HEK293 (cell line): ENCODE measurements at regions not wholly inside any gene's neighbourhood (a gene's known extent, or its start where the extent isn't known, plus 50 kb on each side); places are given as distances from the start of the nearest gene placed in this dataset.

Experiments
- CTCF ChIA-PET: fragments of 350-600 bp; formaldehyde crosslinking; extraction: SDS; loops from one replicate; lab custom pipeline; 2021; ENCODE audit warnings: antibody characterized with exemption; lab: Yijun Ruan, JAX
- POLR2A ChIA-PET: fragments of 300-600 bp; formaldehyde crosslinking; extraction: SDS; loops from one replicate; lab custom pipeline; 2020; ENCODE audit warnings: antibody characterized with exemption, inconsistent platforms; lab: Yijun Ruan, JAX
- H3K27ac ChIP-seq: fragments of 200-500 bp; sonication (Bioruptor generic); 2 replicates; pipeline ENCODE4 v1.5.1; 2014; ENCODE audit warnings: low read depth, low read length, control low read depth, inconsistent platforms; ENCODE audit errors: extremely low read depth
- H3K36me3 ChIP-seq, 2 experiments: fragments of 200-500 bp in 1 of 2; sonication (Bioruptor generic) in 1 of 2; 1 replicate in 1 of 2; 2 replicates in 1 of 2; pipeline ENCODE4 v1.5.1; 2014 to 2017; ENCODE audit warnings: inconsistent platforms in 2 of 2, low read length in 2 of 2; ENCODE audit not compliant: control insufficient read depth in 2 of 2, insufficient read depth in 1 of 2
- H3K4me1 ChIP-seq: fragments of 200-500 bp; sonication (Bioruptor generic); 2 replicates; pipeline ENCODE4 v1.5.1; 2014; ENCODE audit warnings: mild to moderate bottlenecking, low read length, inconsistent platforms; ENCODE audit not compliant: control insufficient read depth, insufficient read depth
- H3K4me3 ChIP-seq: 2 replicates; pipeline ENCODE4 v1.5.1; 2011; ENCODE audit warnings: low read depth, mild to moderate bottlenecking, control low read depth, low read length, moderate library complexity
- H3K9me3 ChIP-seq: fragments of 200-500 bp; sonication (Bioruptor generic); 2 replicates; pipeline ENCODE4 v1.5.1; 2014; ENCODE audit warnings: low read depth, low read length, inconsistent platforms; ENCODE audit not compliant: control insufficient read depth, insufficient read depth
- GLIS1 ChIP-seq: fragments of 450-650 bp; formaldehyde crosslinking; IDR thresholded peaks from 2 replicates; pipeline ENCODE4 v1.5.1; 2016; ENCODE audit warnings: missing biosample characterization, missing genetic modification characterization
- SP7 ChIP-seq: fragments of 450-650 bp; formaldehyde crosslinking; IDR thresholded peaks from 2 replicates; pipeline ENCODE4 v1.5.1; 2016; ENCODE audit warnings: missing biosample characterization, missing genetic modification characterization
- ZBTB11 ChIP-seq: fragments of 450-650 bp; formaldehyde crosslinking; conservative IDR thresholded peaks from 2 replicates; pipeline ENCODE4 v1.5.1; 2016; ENCODE audit warnings: low read depth, missing biosample characterization, missing genetic modification characterization
- ZFP37 ChIP-seq: fragments of 450-650 bp; formaldehyde crosslinking; IDR thresholded peaks from 2 replicates; pipeline ENCODE4 v1.5.1; 2016; ENCODE audit warnings: missing biosample characterization, missing genetic modification characterization
- ZNF146 ChIP-seq: fragments of 450-650 bp; formaldehyde crosslinking; IDR thresholded peaks from 2 replicates; pipeline ENCODE4 v1.5.1; 2016; ENCODE audit warnings: missing biosample characterization, missing genetic modification characterization
- ZNF157 ChIP-seq: fragments of 450-650 bp; formaldehyde crosslinking; IDR thresholded peaks from 2 replicates; pipeline ENCODE4 v1.5.1; 2016; ENCODE audit warnings: missing biosample characterization, missing genetic modification characterization
- ZNF169 ChIP-seq: fragments of 450-650 bp; formaldehyde crosslinking; IDR thresholded peaks from 2 replicates; pipeline ENCODE4 v1.5.1; 2016; ENCODE audit warnings: missing biosample characterization, missing genetic modification characterization
- ZNF19 ChIP-seq: fragments of 450-650 bp; formaldehyde crosslinking; IDR thresholded peaks from 2 replicates; pipeline ENCODE4; 2016; ENCODE audit warnings: missing biosample characterization, missing genetic modification characterization, low read depth
- ZNF202 ChIP-seq: fragments of 450-650 bp; formaldehyde crosslinking; IDR thresholded peaks from 2 replicates; pipeline ENCODE4 v1.5.1; 2016; ENCODE audit warnings: missing biosample characterization, missing genetic modification characterization, borderline replicate concordance
- ZNF214 ChIP-seq: fragments of 450-650 bp; formaldehyde crosslinking; IDR thresholded peaks from 2 replicates; pipeline ENCODE4 v1.5.1; 2017; ENCODE audit warnings: missing biosample characterization, mild to moderate bottlenecking, missing genetic modification characterization, borderline replicate concordance
- ZNF404 ChIP-seq: fragments of 450-650 bp; formaldehyde crosslinking; IDR thresholded peaks from 2 replicates; pipeline ENCODE4 v1.5.1; 2017; ENCODE audit warnings: missing biosample characterization, missing genetic modification characterization
- ZNF549 ChIP-seq: fragments of 450-650 bp; IDR thresholded peaks from 2 replicates; pipeline ENCODE4 v1.5.1; 2018; ENCODE audit warnings: missing biosample characterization, missing genetic modification characterization, mild to moderate bottlenecking, inconsistent platforms, moderate library complexity
- ZNF585B ChIP-seq: fragments of 450-650 bp; formaldehyde crosslinking; IDR thresholded peaks from 2 replicates; pipeline ENCODE4 v1.5.1; 2016; ENCODE audit warnings: missing biosample characterization, missing genetic modification characterization
- ZNF670 ChIP-seq: fragments of 450-650 bp; formaldehyde crosslinking; IDR thresholded peaks from 2 replicates; pipeline ENCODE4 v1.5.1; 2016; ENCODE audit warnings: missing biosample characterization, missing genetic modification characterization, low read depth
- ZNF791 ChIP-seq: fragments of 450-650 bp; formaldehyde crosslinking; IDR thresholded peaks from 2 replicates; pipeline ENCODE4 v1.5.1; 2016; ENCODE audit warnings: missing biosample characterization, missing genetic modification characterization
- TF ChIP-seq, protein P1 (sequence below): fragments of 450-650 bp; formaldehyde crosslinking; IDR thresholded peaks from 2 replicates; pipeline ENCODE4 v1.5.1; 2016; ENCODE audit warnings: missing biosample characterization, missing genetic modification characterization, borderline replicate concordance

DNA sequence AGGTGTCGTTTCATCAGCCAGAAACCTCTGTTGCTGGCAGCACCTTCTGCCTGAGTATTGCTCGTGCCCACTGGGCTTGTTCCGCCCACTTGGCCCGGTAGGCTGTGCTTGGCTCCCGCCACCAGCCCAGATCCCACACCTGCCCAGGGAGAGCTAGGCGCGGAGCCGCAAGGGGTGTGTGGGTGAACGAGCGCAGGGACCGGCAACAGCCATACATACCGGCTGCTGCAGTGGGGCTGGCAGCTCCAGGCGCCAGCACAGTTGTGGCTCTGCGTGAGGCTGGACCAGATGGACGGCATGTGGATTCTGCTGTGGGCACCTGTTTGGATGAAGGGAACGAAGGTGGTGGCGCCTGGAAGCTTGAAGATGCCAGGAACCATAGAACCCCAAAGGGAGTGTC is 331.5 kb upstream of the MCTP2 start (continued):
- TF ChIP-seq, protein P1, sequence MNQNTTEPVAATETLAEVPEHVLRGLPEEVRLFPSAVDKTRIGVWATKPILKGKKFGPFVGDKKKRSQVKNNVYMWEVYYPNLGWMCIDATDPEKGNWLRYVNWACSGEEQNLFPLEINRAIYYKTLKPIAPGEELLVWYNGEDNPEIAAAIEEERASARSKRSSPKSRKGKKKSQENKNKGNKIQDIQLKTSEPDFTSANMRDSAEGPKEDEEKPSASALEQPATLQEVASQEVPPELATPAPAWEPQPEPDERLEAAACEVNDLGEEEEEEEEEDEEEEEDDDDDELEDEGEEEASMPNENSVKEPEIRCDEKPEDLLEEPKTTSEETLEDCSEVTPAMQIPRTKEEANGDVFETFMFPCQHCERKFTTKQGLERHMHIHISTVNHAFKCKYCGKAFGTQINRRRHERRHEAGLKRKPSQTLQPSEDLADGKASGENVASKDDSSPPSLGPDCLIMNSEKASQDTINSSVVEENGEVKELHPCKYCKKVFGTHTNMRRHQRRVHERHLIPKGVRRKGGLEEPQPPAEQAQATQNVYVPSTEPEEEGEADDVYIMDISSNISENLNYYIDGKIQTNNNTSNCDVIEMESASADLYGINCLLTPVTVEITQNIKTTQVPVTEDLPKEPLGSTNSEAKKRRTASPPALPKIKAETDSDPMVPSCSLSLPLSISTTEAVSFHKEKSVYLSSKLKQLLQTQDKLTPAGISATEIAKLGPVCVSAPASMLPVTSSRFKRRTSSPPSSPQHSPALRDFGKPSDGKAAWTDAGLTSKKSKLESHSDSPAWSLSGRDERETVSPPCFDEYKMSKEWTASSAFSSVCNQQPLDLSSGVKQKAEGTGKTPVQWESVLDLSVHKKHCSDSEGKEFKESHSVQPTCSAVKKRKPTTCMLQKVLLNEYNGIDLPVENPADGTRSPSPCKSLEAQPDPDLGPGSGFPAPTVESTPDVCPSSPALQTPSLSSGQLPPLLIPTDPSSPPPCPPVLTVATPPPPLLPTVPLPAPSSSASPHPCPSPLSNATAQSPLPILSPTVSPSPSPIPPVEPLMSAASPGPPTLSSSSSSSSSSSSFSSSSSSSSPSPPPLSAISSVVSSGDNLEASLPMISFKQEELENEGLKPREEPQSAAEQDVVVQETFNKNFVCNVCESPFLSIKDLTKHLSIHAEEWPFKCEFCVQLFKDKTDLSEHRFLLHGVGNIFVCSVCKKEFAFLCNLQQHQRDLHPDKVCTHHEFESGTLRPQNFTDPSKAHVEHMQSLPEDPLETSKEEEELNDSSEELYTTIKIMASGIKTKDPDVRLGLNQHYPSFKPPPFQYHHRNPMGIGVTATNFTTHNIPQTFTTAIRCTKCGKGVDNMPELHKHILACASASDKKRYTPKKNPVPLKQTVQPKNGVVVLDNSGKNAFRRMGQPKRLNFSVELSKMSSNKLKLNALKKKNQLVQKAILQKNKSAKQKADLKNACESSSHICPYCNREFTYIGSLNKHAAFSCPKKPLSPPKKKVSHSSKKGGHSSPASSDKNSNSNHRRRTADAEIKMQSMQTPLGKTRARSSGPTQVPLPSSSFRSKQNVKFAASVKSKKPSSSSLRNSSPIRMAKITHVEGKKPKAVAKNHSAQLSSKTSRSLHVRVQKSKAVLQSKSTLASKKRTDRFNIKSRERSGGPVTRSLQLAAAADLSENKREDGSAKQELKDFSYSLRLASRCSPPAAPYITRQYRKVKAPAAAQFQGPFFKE (tag by site-specific recombination), result no peak

DNA sequence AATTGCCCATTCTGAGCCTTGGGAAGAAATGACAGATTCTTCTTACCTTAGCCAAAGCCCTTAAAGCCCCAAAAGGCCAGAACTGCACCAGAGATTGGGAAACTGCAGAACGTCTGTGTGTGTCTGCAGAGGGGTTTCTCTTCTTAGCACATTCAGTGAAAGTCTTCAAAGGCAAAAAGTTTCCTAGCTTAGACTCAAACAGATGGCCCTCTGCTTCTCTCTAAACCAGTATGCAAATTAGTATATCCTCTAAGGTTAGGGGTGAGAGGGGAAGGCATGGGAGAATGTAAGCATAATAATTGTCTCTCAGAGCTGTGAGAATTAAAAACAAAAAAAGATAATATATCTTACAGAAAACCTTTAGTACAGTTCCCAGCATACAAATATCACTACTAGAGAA is 334.0 kb upstream of the MCTP2 start:
- no peaks in the 10 kb centered on the region for H3K9me3 ChIP-seq
- H3K4me3 ChIP-seq, result no peak overlapping the region
- H3K4me1 ChIP-seq, result no peaks in the 10 kb centered on the region
- no peak overlapping the region for H3K27ac ChIP-seq
- no peak for TF ChIP-seq ZNF670 (tag by site-specific recombination)
- no peak for TF ChIP-seq ZNF549 (tag by site-specific recombination)
- TF ChIP-seq SP7 (tag by site-specific recombination), result no peak
- TF ChIP-seq ZNF404 (tag by site-specific recombination), result no peak
- CTCF ChIA-PET, result interaction anchor here (1.6 kb wide), 1 partner anchor 223 kb away, joined by 4 read pairs; no protein-coding TSS in a partner anchor
- POLR2A ChIA-PET, result interaction anchor here (0.7 kb wide), 1 partner anchor 132 kb away, joined by 4 read pairs; no protein-coding TSS in a partner anchor
- no peaks in the 10 kb centered on the region for H3K36me3 ChIP-seq

DNA sequence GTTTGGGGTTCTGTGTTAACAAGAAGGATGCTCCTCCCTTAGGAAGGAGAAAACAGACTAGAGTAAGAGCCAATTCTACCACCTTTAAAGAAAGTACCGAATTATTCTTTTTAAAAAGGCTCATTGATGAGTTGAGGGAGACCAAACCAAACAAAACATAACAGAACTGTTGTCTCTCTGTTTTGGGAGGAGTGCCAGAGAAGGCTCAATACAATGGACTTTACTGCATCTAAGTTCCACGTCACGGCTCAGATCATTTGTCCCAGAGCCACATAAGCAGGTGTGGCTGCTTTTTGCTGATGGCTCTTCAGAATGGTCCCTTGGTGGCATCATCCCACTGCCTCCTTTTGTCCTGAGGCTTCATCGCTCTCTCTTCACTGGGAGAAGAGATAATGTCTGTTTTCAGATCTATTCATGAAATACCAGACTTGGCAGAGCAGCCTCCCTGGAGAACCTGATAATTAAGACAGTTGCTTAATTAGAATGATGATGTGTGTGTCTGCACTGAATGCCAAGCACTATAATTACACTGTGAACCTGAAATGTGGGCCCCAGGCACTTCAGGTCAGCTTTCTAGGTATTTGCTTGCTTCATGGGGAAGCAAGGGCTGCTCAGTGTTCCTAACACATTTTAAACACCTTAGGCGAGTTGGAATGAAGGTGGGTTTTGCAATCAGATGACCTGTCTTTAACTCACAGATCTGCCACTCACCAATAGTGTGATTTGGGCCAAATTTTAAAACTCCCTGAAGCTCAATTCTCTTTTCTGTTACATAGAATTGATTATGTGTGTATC is 335.2 kb upstream of the MCTP2 start:
- H3K9me3 ChIP-seq, result no peaks in the 10 kb centered on the region
- ChIA-PET POLR2A (no interaction called here), CTCF (no interaction called here)
- no peaks in the 10 kb centered on the region for H3K4me1 ChIP-seq
- no peaks in the 10 kb centered on the region for H3K36me3 ChIP-seq
- no peak overlapping the region for H3K27ac ChIP-seq
- H3K4me3 ChIP-seq, result no peak overlapping the region
- no peak for TF ChIP-seq ZNF146
- TF ChIP-seq GLIS1 (tag by site-specific recombination), result no peak
- TF ChIP-seq ZBTB11 (tag by site-specific recombination), result no peak
- TF ChIP-seq, protein P1 (tag by site-specific recombination), result no peak
- TF ChIP-seq ZNF157 (tag by site-specific recombination), result no peak
- no peak for TF ChIP-seq ZNF791 (tag by site-specific recombination)
- TF ChIP-seq ZNF202 (tag by site-specific recombination), result no peak
- no peak for TF ChIP-seq ZNF585B (tag by site-specific recombination)
- TF ChIP-seq ZFP37 (tag by site-specific recombination), result no peak
- no peak for TF ChIP-seq ZNF214 (tag by site-specific recombination)
- TF ChIP-seq ZNF169 (tag by site-specific recombination), result no peak
- TF ChIP-seq ZNF19, result no peak
